Endothelial cell of umbilical vein (primary cell): ENCODE measurements at regions not wholly inside any gene's neighbourhood (a gene's known extent, or its start where the extent isn't known, plus 50 kb on each side); places are given as distances from the start of the nearest gene placed in this dataset.

Source experiments
- BruUV-seq: library from RNA; stranded (reverse); fragments of 400-500 nt; replicated peaks from 2 replicates; lab custom pipeline; 2021; lab: Mats Ljungman, UMichigan
- CTCF ChIA-PET: fragments of 300-600, 350-600 bp; sonication (Branson Sonifier 250); formaldehyde crosslinking; loops from one replicate; lab custom pipeline; 2021; ENCODE audit warnings: antibody characterized with exemption, inconsistent platforms; lab: Charles Lee
- POLR2A ChIA-PET: fragments of 300-600, 350-600 bp; sonication (Branson Sonifier 250); formaldehyde crosslinking; loops from one replicate; lab custom pipeline; 2021; ENCODE audit warnings: antibody characterized with exemption, inconsistent platforms; lab: Charles Lee
- DNase-seq: peaks from one replicate; pipeline ENCODE4 v3.0.0-alpha.2; 2011; ENCODE audit warnings: low read depth, low spot score
- FAIRE-seq: peaks from 2 replicates; lab custom pipeline; 2011; peaks lifted over from hg19 to GRCh38; lab: Jason Lieb, UNC
- H2AFZ ChIP-seq: 2 replicates; pipeline ENCODE4 v1.6.0; 2012; ENCODE audit warnings: low read depth, low read length, control low read depth, inconsistent platforms
- H3K27ac ChIP-seq: 2 replicates; pipeline ENCODE4 v1.5.1; 2011; ENCODE audit warnings: low read depth, mild to moderate bottlenecking, control low read depth, low read length, moderate library complexity; ENCODE audit not compliant: insufficient read depth
- H3K27me3 ChIP-seq, 2 experiments: 2 replicates each; pipeline versions ENCODE4 v1.6.0 to v1.6.1; 2011; ENCODE audit warnings: low read length in 2 of 2, mixed read lengths in 1 of 2; ENCODE audit not compliant: control insufficient read depth in 2 of 2, insufficient read depth in 2 of 2
- H3K36me3 ChIP-seq, 2 experiments: 2 replicates in 1 of 2; 3 replicates in 1 of 2; pipeline ENCODE4 v1.5.1; 2011; ENCODE audit warnings: low read length in 2 of 2, mild to moderate bottlenecking in 1 of 2, moderate library complexity in 1 of 2; ENCODE audit not compliant: control insufficient read depth in 2 of 2, insufficient read depth in 2 of 2; ENCODE audit errors: extremely low read depth in 1 of 2
- H3K4me1 ChIP-seq: 3 replicates; pipeline ENCODE4 v1.5.1; 2011; ENCODE audit warnings: mild to moderate bottlenecking, low read length; ENCODE audit not compliant: control insufficient read depth, insufficient read depth; ENCODE audit errors: extremely low read depth
- H3K4me2 ChIP-seq: 2 replicates; pipeline ENCODE4 v1.6.1; 2011; ENCODE audit warnings: low read length, control low read depth, mixed read lengths; ENCODE audit not compliant: insufficient read depth
- H3K4me3 ChIP-seq, 3 experiments: fragments of 200-600 bp in 1 of 3; sonication (generic), shearing (Covaris generic) in 1 of 3; replicated peaks in 1 of 3; 2 replicates each; pipeline ENCODE4 v1.5.1; 2011 to 2016; ENCODE audit warnings: control low read depth in 3 of 3, low read length in 3 of 3, mild to moderate bottlenecking in 2 of 3, inconsistent platforms in 1 of 3, low read depth in 1 of 3, moderate library complexity in 1 of 3; ENCODE audit not compliant: insufficient read depth in 1 of 3
- H3K79me2 ChIP-seq: 2 replicates; pipeline ENCODE4 v1.6.0; 2012; ENCODE audit warnings: low read length, inconsistent platforms; ENCODE audit not compliant: control insufficient read depth, insufficient read depth
- H3K9ac ChIP-seq: replicated peaks from 2 replicates; pipeline ENCODE3; 2011; ENCODE audit warnings: low read length, control low read depth; ENCODE audit not compliant: insufficient read depth; ENCODE audit errors: extremely low read depth
- H3K9me1 ChIP-seq: replicated peaks from 3 replicates; pipeline ENCODE4 v1.6.0; 2011; ENCODE audit warnings: mild to moderate bottlenecking, low read length; ENCODE audit not compliant: control insufficient read depth, insufficient read depth; ENCODE audit errors: extremely low read depth
- H3K9me3 ChIP-seq: replicated peaks from 2 replicates; pipeline ENCODE4 v1.5.1; 2012; ENCODE audit warnings: low read length, inconsistent platforms; ENCODE audit not compliant: control insufficient read depth, insufficient read depth
- H4K20me1 ChIP-seq: replicated peaks from 2 replicates; pipeline ENCODE3; 2011; ENCODE audit warnings: mild to moderate bottlenecking, low read length; ENCODE audit not compliant: control insufficient read depth, insufficient read depth; ENCODE audit errors: extremely low read depth
- EZH2 ChIP-seq: IDR thresholded peaks from 2 replicates; pipeline ENCODE4 v1.6.1; 2012; ENCODE audit warnings: borderline replicate concordance, low read depth, mild to moderate bottlenecking, moderate library complexity, low read length, inconsistent platforms; ENCODE audit not compliant: severe bottlenecking
- FOS ChIP-seq: IDR thresholded peaks from 2 replicates; pipeline ENCODE4 v1.6.1; 2011; ENCODE audit warnings: mild to moderate bottlenecking, low read length, moderate library complexity, borderline replicate concordance; ENCODE audit not compliant: insufficient read depth
- GATA2 ChIP-seq: IDR thresholded peaks from 2 replicates; pipeline ENCODE4 v1.7.0; 2011; ENCODE audit warnings: low read depth, mild to moderate bottlenecking, moderate library complexity, mixed read lengths, low read length; ENCODE audit not compliant: insufficient read length, insufficient read depth
- JUN ChIP-seq: IDR thresholded peaks from 2 replicates; pipeline ENCODE4 v1.6.1; 2011; ENCODE audit warnings: borderline replicate concordance, low read depth; ENCODE audit not compliant: insufficient read length, insufficient read depth
- MYC ChIP-seq: IDR thresholded peaks from one replicate; pipeline ENCODE4 v1.6.1; 2011; ENCODE audit warnings: mild to moderate bottlenecking, low read depth, low read length
- POLR2A ChIP-seq: IDR thresholded peaks from 2 replicates; pipeline ENCODE4 v1.6.1; 2012; ENCODE audit warnings: low read depth, mild to moderate bottlenecking, control low read depth, low read length
- POLR2AphosphoS5 ChIP-seq: IDR thresholded peaks from 2 replicates; pipeline ENCODE4 v1.6.1; 2012; ENCODE audit warnings: low read depth, mild to moderate bottlenecking, control low read depth, low read length, moderate library complexity; ENCODE audit not compliant: insufficient read depth
- dilution Hi-C: fragments of 300-500 bp; cut with MboI; formaldehyde crosslinking; loops from one replicate; pipeline ENCODE4 v1.15.0; 2019; ENCODE audit warnings: low sequenced_read_pairs; ENCODE audit not compliant: extremely low pct_ligation_motif_present
- intact Hi-C: fragments of 100-400 bp; cut with micrococcal nuclease; formaldehyde crosslinking; loops from one replicate; pipeline ENCODE4 v1.10.0; 2022
- TF ChIP-seq, protein P1 (sequence below): IDR thresholded peaks from 2 replicates; pipeline ENCODE4 v1.6.1; 2011; ENCODE audit not compliant: insufficient read depth, insufficient read length
- TF ChIP-seq, protein P2 (sequence below), 2 donors: IDR thresholded peaks; 1 replicate in 1 of 2; 2 replicates in 1 of 2; pipeline ENCODE4 v1.5.1; 2011; ENCODE audit warnings: low read length in 2 of 2, mild to moderate bottlenecking in 2 of 2, moderate library complexity in 2 of 2, control low read depth in 1 of 2, inconsistent platforms in 1 of 2, low read depth in 1 of 2; ENCODE audit not compliant: insufficient read depth in 1 of 2; ENCODE audit errors: extremely low read depth in 1 of 2

DNA sequence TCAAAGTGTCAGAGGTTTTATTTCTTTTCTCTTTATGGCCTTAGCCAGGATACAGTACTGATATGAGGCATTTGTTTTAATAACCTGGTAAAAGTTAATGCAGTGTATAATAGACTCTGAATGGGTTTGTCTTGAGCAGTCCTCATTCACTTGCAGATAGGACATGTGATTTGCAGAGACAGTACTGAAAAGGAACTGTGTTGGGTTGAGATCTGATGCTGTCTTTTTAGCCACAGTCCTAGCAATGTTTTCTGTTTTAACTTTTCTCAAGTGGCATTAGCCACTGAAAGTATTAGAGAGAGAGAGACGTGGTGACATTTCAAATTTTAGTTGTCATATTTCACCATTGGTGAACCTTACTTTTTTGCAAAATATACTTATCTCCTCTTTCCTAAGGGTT lies 547.2 kb upstream of the MAN1A1 start:
- no peaks in the 10 kb centered on the region for H4K20me1 ChIP-seq
- CTCF ChIA-PET: no interaction called here
- no peak overlapping the region for H2AFZ ChIP-seq
- H3K9me3 ChIP-seq: no peaks in the 10 kb centered on the region
- no peak overlapping the region for H3K9ac ChIP-seq
- no peaks in the 10 kb centered on the region for H3K36me3 ChIP-seq
- BruUV-seq: no TSS peak
- no peak overlapping the region for H3K4me3 ChIP-seq
- no peaks in the 10 kb centered on the region for H3K27me3 ChIP-seq
- DNase-seq (no peak), FAIRE-seq (no peak)
- TF ChIP-seq JUN: no peak
- no peak for TF ChIP-seq MYC
- no peak for TF ChIP-seq FOS
- no peak for TF ChIP-seq EZH2
- TF ChIP-seq, protein P1, sequence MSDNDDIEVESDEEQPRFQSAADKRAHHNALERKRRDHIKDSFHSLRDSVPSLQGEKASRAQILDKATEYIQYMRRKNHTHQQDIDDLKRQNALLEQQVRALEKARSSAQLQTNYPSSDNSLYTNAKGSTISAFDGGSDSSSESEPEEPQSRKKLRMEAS: no peak
- no peak for TF ChIP-seq POLR2A
- TF ChIP-seq POLR2AphosphoS5: no peak
- TF ChIP-seq GATA2: no peak
- TF ChIP-seq, protein P2, sequence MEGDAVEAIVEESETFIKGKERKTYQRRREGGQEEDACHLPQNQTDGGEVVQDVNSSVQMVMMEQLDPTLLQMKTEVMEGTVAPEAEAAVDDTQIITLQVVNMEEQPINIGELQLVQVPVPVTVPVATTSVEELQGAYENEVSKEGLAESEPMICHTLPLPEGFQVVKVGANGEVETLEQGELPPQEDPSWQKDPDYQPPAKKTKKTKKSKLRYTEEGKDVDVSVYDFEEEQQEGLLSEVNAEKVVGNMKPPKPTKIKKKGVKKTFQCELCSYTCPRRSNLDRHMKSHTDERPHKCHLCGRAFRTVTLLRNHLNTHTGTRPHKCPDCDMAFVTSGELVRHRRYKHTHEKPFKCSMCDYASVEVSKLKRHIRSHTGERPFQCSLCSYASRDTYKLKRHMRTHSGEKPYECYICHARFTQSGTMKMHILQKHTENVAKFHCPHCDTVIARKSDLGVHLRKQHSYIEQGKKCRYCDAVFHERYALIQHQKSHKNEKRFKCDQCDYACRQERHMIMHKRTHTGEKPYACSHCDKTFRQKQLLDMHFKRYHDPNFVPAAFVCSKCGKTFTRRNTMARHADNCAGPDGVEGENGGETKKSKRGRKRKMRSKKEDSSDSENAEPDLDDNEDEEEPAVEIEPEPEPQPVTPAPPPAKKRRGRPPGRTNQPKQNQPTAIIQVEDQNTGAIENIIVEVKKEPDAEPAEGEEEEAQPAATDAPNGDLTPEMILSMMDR (IDR thresholded peaks at IDR 0.05; ENCODE audit: extremely low read depth in 1 of 2, insufficient read depth in 1 of 2, low read depth in 1 of 2, low read length in 2 of 2): no peak
- H3K27ac ChIP-seq: no peak overlapping the region
- H3K4me1 ChIP-seq: no peaks in the 10 kb centered on the region
- H3K79me2 ChIP-seq: no peaks in the 10 kb centered on the region
- POLR2A ChIA-PET: no interaction called here
- H3K4me2 ChIP-seq: no peak overlapping the region
- dilution Hi-C loops: no loop called here
- intact Hi-C loops: no loop called here
- H3K9me1 ChIP-seq: no peaks in the 10 kb centered on the region
